Stimulated activated CD4-positive, alpha-beta T cell treated with anti-CD3 and anti-CD28 coated beads, TNF-alpha, amount 100 ng/mL, for 24 hours (primary cell): ENCODE measurements at regions not wholly inside any gene's neighbourhood (a gene's known extent, or its start where the extent isn't known, plus 50 kb on each side); places are given as distances from the start of the nearest gene placed in this dataset.

Experiments
- DNase-seq, 3 experiments: peaks; one replicate each; pipeline ENCODE4 v3.0.0-alpha.2; 2020; ENCODE audit warnings: low read depth in 3 of 3

- DNase-seq: no peak
Measured at GRCh38 chrX:39758791-39759525, 338.8 kb downstream of the BCOR start.

DNA sequence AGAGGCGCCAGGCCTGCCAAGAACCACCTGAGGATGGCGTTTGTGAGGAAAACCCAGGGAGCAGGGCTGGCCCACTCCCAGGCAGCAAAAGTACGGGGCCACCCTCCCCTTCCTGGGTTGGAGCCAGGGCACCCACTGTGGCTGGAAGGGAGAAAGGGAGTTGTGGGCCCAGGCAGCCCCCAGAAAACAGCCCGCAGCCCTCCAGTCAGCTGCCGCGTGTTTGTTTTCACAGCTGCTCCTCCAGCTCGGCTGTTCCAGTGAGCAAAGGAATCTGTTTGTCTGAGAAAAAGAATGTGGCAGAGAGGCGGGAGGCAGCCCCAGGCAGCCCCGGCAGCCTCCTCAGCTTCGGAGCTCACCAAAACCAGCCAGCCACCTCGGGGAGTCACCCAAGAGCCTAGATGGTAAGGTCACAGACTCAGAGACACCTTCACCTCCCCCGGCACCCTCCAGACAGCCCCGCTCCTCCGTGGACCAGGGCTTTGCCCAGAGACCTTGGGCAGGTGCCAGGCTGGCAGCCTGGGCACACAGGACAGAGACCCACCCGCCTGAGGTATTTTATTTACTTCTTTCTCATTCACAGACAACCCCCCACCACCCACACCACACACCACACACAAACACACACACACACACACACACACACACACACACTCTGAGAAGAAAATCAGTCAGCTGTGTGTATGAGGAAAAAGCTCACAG lies 338.1 kb downstream of the BCOR start:
- no peak for DNase-seq

DNA sequence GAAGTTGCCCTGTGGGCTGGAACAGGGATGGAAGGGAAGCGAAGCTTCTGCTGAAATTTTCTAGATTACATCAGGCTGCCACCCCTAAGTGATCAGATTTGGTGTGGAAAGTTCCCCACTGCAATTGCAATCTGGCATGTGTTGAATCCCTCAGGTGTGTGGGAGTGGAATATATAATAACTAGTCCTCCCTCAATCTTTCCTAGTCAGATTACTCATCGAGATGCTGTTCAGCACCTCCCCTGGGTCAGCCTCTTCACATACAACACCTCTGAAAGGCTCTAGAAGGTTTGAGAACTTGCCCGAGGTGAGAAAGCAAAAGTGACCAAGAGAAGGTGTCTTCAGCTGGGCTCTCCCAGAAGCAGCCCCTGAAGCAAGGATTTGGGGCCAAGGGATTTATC lies 336.8 kb downstream of the BCOR start:
- no peak for DNase-seq

DNA sequence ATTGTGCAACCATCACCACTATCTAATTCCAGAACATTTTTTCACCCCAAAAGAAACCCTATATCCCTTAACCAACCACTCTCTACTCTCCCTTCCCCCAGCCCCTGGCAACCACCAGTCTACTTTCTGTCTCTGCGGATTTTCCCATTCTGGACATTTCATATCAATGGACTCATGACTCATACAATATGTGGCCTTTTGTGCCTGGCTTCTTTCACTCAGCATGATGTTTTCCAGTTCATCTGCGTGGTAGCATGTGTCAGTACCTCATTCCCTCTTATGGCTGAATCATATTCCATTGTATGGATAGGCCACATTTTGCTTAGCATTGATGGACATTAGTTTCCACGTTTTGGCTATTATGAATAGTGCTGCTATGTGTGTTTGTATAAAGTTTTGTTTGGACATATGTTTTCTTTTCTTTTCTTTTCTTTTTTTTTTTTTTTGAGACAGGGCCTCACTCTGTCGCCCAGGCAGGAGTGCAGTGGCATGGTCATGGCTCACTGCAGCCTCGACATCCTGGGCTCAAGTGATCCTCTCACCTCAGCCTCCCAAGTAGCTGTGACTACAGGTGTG lies 335.4 kb downstream of the BCOR start:
- DNase-seq: no peak

DNA sequence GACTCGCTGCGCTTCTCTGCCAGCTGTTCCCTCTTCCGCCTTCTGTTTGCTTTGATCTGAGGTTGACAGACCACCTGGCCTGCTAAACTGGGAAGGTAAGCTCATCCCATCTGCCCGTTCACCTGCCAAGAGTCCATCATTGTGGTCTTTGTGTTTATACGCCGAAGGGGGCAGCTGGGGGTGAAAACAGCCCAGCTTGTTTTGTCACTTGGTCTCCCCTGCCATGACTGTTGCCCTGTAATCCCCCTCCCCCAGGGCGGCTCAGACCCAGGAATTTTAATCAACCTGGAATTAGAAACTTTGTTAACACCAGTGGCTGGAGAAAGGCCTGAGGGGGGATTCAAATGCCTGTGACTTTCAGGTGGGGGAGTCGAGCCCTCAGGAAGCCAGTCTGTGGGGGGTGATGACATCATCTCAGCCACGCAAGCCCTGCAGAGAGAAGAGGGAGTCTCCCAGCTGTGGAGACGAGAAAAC lies 333.3 kb downstream of the BCOR start:
- no peak for DNase-seq

DNA sequence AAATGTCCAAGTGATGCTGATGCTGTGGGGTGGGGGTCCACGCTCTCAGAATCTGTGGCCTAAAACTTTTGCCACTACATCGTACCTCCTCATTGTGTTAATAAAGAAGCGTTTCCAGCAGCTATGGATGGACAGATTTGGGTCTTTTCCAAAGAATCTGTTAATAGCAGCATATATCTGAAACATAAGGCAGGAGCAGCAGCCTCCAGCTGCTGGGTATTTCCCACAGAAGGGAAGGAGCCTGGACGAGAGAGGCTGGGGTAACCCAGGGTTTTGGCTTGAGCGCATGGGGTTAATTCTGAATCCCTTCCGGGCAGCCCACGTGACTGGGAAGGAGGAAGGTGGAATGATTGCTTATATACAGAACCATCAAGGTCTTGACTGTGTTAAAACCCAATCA lies 332.4 kb downstream of the BCOR start:
- DNase-seq: no peak

DNA sequence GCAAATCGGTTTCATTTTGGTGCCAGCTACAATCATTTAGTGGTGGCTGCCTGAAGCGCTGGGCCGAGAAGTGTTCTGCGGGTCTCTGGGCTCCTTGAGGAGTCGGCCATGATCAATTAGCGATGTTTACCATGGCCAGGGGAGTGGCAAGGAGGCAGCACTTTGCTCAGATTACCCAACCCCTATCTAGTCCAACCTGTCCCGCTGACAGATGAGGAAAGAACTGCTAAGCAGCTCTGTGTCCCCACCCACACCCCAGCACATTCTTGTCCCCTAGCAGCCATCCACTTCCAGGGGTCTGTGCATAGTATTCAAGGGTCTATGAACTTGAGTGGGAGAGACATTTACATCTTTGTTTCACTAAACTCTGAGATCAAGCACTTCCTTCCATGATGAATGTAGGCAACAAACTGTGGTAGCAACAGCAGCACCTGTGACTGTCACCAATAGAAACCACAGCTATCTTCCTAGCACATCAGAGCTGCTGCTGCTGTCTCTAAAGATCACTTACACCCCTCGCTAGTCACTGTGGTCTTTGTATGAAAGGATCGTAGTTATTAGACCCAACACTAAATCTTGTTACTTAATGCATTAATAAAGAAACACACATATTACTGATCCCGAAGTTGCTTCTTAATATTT lies 331.6 kb downstream of the BCOR start:
- no peak for DNase-seq

DNA sequence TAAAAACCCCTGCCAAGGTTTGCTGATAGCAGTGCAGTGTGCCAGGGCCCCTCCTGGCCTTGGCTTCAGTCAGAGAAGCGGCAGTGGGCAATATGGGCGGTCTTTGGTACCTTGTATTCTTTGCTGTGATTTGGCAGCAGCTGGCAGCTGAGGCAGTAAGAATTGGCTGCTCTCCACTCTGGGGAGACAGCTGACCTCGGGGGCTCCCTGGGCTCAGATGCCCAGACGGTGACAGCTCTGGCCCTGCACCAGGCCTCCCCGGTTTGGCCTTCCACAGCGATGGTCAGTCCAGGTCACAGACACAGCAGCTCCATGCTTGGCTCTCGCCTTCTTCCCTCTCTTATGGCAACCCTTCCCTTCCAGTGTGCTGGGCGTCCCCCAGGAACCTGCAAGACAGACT lies 330.9 kb downstream of the BCOR start:
- DNase-seq: no peak

GRCh38 chrX:39767446-39767845 lies 330.3 kb downstream of the BCOR start:
- DNase-seq: no peak

DNA sequence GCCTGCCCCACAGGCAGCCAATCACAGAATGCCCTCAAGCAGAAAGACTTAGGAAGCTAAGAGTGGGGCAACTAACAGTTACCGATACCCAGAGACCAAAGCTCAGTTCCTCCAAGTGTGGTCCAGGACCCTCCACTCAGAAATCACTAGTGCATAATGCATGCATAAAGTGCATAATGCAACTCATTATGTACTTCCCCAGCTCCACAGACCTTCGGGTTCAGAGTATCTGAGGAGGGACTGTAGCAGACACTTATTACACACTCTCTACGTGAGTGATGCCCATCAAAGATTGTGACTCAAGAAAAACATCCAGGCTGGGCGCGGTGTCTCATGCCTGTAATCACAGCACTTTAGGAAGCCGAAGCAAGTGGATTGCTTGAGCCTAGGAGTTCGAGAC lies 328.0 kb downstream of the BCOR start:
- no peak for DNase-seq

GRCh38 chrX:39771089-39771488 lies 326.7 kb downstream of the BCOR start:
- no peak for DNase-seq

DNA sequence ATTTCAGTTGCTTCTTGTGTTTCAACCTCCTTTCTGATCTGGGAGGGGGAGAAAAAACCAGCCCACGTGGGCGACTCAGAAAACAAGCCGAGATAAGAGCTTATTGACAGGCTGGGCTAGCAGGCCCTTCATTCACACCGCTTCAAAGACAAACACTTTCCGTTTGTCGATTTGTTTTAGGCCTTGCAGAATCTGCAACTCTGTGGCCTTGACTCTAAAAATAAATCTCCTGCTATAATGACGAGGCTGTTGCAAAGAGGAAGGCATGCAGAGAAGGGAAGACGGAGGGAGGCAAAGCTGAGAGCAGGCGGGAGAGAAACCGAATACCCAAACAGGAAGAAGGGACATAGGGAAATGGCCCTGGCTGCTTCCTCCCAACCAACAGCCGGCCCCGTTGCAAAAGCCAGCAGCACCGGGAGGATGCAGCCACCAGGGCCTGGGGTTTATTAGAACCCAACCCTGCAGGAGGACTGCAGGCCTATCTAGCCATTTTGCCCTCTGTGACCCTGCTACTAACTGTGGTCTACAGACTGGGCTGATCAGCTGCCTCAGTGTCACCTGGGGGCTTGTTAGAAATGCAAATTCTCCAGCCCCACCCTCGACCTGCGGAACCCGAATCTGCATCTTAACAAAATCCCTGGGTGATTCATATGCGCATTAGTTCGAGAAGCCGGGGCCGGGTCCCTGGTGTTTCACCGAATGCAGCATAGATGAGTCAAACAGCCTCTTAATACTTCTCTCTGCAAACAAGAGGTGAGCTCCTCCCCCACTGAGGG lies 325.5 kb downstream of the BCOR start:
- peak; percentile 48 to 71 (median 51) for DNase-seq

DNA sequence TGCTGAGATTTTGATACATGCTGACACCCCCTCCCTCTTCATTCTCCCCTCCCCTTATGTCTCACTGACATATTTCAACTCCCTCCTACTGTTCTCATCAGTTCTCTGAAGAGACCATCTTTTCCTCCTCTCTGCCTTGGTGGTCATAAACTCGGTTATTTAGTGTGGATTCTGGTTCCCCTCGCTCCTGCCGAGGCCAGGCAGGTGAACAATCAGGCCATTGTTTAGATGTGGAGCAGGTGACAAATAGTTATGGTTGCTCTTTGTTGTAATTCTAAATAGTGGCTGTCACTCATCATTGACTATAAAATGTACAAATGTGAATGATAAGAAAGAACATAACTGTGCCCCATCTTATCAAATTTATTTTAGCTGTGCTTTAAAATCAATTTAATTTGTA lies 324.6 kb downstream of the BCOR start:
- DNase-seq: no peak

DNA sequence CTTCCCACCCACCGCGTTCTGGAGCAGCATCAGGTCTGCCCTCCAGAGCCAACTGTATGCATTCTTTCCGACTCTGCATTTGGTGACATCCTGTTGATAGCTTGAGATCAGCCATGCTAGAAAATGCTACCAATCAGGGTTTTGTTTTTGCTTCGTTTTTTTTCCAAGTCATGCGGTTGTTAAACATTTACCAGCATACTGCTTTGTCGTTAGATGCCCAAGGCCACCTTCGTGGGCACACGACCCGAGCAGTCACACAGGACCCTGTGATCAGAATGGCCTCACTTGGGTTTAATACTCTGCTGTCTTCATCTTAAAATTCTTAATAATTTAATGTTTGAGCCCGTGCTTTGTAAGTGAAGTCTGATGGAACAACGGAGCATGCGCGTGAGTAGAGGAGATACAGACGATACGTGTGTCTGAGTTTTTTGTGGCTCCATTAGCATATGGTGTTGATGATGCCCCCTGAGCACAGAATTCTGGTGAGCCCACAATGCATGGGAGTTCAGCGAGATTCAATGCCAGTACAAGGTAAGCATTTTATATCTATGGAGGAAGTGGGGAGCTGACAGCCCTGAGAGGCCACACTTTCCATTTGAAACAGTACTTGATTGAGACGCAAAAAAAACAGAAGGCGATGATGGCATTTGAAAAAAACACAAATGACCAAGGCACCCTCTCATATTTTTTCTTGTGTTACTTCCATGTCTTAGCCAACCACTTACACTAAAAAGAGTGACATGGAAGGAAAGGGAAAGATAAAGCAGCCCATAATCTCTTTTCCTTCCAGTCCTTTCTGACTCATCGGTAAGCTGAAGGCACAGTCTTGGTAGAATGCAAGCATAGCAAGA lies 323.6 kb downstream of the BCOR start:
- no peak for DNase-seq

- no peak for DNase-seq
Measured at GRCh38 chrX:39774774-39775328, 322.9 kb downstream of the BCOR start.

GRCh38 chrX:39777623-39778025 lies 320.1 kb downstream of the BCOR start:
- DNase-seq: peak in 1 of 3 experiments; percentile 28

- no peak for DNase-seq
Measured at GRCh38 chrX:39779952-39780783, 317.6 kb downstream of the BCOR start.

GRCh38 chrX:39782276-39782675 lies 315.5 kb downstream of the BCOR start:
- no peak for DNase-seq

DNA sequence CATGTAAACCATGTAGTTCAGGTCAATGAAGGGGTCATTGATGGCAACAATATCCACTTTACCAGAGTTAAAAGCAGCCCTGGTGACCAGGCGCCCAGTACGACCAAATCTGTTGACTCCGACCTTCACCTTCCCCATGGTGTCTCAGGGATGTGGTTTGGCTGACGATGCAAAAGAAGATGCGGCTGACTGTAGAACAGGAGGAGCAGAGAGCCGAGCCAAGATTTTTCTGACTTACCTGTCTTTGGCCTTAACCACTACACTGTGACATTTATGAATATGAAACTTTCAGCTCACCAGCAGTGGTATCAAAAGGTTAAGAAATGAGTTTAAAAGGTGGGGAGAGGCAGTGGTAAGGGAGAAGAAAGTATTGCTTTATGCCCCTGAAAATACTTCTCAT lies 309.8 kb downstream of the BCOR start:
- DNase-seq: no peak

DNA sequence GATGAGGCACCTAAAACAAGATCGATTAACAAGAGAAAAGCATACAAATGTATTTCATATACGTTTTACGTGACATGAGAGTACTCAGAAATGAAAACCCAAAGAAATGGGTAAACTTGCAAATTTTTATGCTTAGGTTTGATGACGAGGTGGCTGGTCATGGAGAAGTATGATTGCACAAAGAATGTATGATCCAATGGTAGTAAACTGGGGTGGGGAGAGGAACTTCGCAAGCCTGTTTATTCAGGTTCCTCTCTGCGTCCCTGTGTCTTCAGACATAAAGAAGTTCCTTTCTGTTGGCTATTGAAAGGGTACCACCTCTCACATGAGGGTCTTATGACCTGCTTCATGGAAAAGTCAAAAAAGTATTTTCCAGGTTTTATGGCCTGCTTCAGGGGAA lies 309.2 kb downstream of the BCOR start:
- DNase-seq: no peak
